C4-2B (cell line): ENCODE measurements at regions not wholly inside any gene's neighbourhood (a gene's known extent, or its start where the extent isn't known, plus 50 kb on each side); places are given as distances from the start of the nearest gene placed in this dataset.

ENCODE experiments used
- ZFX ChIP-seq: fragments of 450-650 bp; IDR thresholded peaks from 2 replicates; pipeline ENCODE4 v1.6.1; 2017
- TF ChIP-seq, protein P1 (sequence below): fragments of 450-650 bp; conservative IDR thresholded peaks from 2 replicates; pipeline ENCODE4 v1.5.1; 2017; ENCODE audit warnings: mild to moderate bottlenecking

DNA sequence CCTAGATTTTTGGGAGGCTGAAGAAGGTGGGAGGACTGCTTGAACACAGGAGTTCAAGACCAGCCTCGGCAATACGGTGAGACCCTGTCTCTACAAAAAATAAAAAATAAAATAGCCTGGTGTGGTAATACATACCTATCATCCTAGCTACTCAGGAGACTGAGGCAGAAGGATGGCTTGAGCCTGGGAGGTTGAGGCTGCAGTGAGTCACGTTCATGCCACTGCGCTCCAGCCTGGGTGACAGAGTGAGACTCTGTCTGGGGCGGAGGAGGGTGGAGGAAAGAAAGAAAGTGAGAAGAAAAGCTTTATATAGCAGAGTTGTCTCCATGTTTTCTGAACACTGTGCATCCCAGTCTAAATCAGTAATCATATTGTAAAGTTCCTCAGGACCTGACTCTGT is 301.4 kb upstream of the CNTN6 start:
- TF ChIP-seq, protein P1, sequence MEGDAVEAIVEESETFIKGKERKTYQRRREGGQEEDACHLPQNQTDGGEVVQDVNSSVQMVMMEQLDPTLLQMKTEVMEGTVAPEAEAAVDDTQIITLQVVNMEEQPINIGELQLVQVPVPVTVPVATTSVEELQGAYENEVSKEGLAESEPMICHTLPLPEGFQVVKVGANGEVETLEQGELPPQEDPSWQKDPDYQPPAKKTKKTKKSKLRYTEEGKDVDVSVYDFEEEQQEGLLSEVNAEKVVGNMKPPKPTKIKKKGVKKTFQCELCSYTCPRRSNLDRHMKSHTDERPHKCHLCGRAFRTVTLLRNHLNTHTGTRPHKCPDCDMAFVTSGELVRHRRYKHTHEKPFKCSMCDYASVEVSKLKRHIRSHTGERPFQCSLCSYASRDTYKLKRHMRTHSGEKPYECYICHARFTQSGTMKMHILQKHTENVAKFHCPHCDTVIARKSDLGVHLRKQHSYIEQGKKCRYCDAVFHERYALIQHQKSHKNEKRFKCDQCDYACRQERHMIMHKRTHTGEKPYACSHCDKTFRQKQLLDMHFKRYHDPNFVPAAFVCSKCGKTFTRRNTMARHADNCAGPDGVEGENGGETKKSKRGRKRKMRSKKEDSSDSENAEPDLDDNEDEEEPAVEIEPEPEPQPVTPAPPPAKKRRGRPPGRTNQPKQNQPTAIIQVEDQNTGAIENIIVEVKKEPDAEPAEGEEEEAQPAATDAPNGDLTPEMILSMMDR: no peak
- TF ChIP-seq ZFX: no peak
